ENCODE measurements at regions not wholly inside any gene's neighbourhood (a gene's known extent, or its start where the extent isn't known, plus 50 kb on each side); places are given as distances from the start of the nearest gene placed in this dataset.
"Not testable (repeated sequence)": the region's sequence is repeated elsewhere in the genome, so short reads cannot be mapped to it uniquely, and the experiment has no call there.

DNA sequence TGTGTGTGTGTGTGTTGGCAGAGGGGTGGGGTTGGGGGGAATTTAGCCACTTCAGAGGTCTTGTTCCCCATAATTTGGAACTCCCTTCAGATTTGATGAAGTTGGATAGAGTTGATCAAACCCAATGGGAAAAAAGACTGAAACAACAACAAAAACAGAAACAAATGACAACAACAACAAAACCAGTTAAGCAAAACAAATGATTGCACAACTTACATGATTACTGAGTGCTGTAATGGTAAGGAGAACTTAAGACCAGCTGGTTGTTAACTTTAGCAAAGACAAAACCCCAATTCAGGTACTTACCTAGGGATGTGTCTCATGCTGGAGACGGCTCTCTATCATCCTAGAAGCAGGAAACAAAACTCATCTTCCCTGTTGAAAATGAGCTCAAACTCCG lies 107.8 kb upstream of the DDHD1 start:
- Histone ChIP-seq H3K9me3 (no peaks in the 10 kb centered on the region), H3K27ac (no peak overlapping the region), H3K4me3 (no peak overlapping the region), H3K27me3 (replicated peaks; ENCODE audit: insufficient read depth) (no peaks in the 10 kb centered on the region), H3K4me1 (ENCODE audit: control insufficient read depth in 1 of 2, low read depth in 2 of 2) (peaks cover 0 to 9% of the 10 kb centered on the region in 2 donors), H3K36me3 (no peaks in the 10 kb centered on the region)
- DNase-seq (ENCODE audit: low spot score) (no peak), ATAC-seq (ENCODE audit: insufficient number of reproducible peaks, low FRiP score, low read depth) (no peak)
- TF ChIP-seq, protein P1, sequence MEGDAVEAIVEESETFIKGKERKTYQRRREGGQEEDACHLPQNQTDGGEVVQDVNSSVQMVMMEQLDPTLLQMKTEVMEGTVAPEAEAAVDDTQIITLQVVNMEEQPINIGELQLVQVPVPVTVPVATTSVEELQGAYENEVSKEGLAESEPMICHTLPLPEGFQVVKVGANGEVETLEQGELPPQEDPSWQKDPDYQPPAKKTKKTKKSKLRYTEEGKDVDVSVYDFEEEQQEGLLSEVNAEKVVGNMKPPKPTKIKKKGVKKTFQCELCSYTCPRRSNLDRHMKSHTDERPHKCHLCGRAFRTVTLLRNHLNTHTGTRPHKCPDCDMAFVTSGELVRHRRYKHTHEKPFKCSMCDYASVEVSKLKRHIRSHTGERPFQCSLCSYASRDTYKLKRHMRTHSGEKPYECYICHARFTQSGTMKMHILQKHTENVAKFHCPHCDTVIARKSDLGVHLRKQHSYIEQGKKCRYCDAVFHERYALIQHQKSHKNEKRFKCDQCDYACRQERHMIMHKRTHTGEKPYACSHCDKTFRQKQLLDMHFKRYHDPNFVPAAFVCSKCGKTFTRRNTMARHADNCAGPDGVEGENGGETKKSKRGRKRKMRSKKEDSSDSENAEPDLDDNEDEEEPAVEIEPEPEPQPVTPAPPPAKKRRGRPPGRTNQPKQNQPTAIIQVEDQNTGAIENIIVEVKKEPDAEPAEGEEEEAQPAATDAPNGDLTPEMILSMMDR (IDR thresholded peaks at IDR 0.05): no peak

DNA sequence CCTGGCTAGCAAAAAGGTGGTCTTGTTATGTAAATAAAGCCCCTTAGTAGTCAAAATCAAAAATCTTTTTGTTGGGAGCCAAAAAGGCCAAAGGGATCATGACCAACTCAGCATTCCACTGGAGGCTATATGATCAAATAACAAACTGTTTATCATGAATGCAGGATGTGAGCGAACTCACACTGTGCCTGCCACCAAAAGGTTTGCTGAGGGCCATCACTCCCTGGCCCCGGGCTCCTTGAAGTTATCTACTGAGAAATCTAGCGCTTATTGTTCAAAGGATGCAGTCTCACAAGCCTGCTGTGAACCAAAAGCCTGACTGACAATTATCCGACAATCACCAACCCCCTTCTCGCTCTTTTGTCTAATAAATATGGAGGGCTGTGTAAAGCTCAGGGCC lies 107.2 kb upstream of the DDHD1 start:
- DNase-seq (ENCODE audit: low spot score) (no peak), ATAC-seq (ENCODE audit: insufficient number of reproducible peaks, low FRiP score, low read depth) (no peak)
- peaks cover 0 to 9% of the 10 kb centered on the region in 2 donors for H3K4me1 ChIP-seq (ENCODE audit: control insufficient read depth in 1 of 2, low read depth in 2 of 2)
- no peak overlapping the region for H3K4me3 ChIP-seq
- no peak overlapping the region for H3K27ac ChIP-seq
- H3K36me3 ChIP-seq: no peaks in the 10 kb centered on the region
- peaks cover 5% of the 10 kb centered on the region for H3K9me3 ChIP-seq
- no peaks in the 10 kb centered on the region for H3K27me3 ChIP-seq (replicated peaks; ENCODE audit: insufficient read depth)
- TF ChIP-seq, protein P1 (IDR thresholded peaks at IDR 0.05): no peak

DNA sequence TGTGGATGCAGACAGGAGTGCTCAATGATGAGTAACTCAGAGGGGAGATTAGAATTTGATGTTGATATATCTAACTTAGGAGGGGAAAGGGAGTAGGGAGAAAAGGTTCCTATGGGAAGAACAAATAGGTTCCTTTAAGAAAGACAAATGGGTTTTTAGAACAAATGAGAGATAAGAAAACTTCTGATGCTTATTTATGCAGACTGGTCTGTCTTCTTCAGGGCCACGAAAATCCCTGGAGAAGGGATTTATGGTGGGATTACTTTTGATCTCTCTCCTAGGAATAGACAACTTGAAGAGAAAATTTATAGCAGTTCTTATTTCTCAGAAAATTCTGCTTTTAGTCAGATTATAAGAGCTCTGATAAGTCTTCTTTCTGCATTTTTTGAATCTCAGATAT lies 99.0 kb upstream of the DDHD1 start:
- Histone ChIP-seq H3K9me3 (peaks cover 5% of the 10 kb centered on the region), H3K27me3 (replicated peaks; ENCODE audit: insufficient read depth) (no peaks in the 10 kb centered on the region), H3K27ac (no peak overlapping the region), H3K36me3 (no peaks in the 10 kb centered on the region), H3K4me1 (ENCODE audit: control insufficient read depth in 1 of 2, low read depth in 2 of 2) (no peaks in the 10 kb centered on the region), H3K4me3 (no peak overlapping the region)
- ATAC-seq (ENCODE audit: insufficient number of reproducible peaks, low FRiP score, low read depth): no peak
- DNase-seq (ENCODE audit: low spot score): no peak
- TF ChIP-seq, protein P1 (IDR thresholded peaks at IDR 0.05): no peak

DNA sequence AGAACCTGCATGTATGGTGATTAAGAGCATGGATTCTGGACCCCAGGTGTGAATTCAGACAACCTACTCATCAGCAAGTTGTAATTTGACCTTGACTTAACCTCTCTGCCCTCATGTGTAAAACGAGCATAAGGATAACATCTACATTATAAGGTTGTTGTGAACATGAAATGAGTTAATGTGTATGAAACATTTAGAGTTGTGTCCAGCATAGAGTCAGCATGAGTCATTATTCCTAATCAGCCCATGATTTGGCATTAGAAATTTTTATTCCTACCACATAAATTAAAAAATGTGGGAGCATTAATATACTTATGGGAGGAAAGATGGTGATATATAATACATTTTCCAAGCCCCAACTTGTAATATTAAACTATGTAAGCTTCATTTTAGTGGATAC lies 95.9 kb upstream of the DDHD1 start:
- DNase-seq (ENCODE audit: low spot score) (no peak), ATAC-seq (ENCODE audit: insufficient number of reproducible peaks, low FRiP score, low read depth) (no peak)
- Histone ChIP-seq H3K4me3 (no peak overlapping the region), H3K27me3 (replicated peaks; ENCODE audit: insufficient read depth) (no peaks in the 10 kb centered on the region), H3K27ac (no peak overlapping the region), H3K36me3 (no peaks in the 10 kb centered on the region), H3K9me3 (no peaks in the 10 kb centered on the region), H3K4me1 (ENCODE audit: control insufficient read depth in 1 of 2, low read depth in 2 of 2) (no peaks in the 10 kb centered on the region)
- TF ChIP-seq, protein P1 (IDR thresholded peaks at IDR 0.05): no peak

DNA sequence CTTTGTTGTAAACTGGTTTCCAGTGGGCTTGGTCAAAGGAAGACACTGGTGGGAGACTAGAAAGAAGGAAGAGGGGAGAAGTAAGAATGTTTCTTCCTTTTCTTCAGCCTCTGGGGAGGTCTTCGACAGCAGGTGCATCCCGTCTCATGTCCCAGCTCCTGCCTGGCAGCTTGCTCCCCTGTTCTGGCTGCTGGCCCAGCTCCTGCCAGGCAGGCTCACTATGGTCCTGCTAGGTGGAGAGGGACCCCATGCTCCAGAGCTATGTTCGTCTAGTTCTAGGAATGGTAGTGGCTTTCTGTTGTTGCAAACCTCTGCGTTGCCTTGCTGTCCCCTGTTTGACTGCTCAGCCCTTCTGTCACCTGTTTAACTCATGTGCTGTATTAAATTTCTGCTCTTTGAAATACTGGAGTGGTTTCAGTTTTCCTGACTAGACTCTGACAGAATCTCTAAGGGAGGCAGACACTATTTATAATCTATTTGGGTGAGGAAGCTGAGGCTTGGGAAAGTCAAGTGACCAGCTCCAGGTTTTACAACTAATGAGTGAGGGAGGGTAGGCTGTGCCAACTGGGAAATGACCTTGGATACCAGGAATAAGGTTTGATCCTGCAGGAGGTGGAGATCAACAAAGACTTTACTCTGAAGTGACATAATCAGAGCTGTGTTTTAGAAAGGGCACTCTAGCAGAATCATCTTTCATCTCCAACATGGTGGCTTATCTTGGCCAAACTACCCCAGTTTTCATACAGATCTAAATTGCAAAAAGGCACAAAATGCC lies 94.7 kb upstream of the DDHD1 start:
- DNase-seq (ENCODE audit: low spot score) (no peak), ATAC-seq (ENCODE audit: insufficient number of reproducible peaks, low FRiP score, low read depth) (no peak)
- TF ChIP-seq, protein P1 (IDR thresholded peaks at IDR 0.05): no peak
- H3K4me1 ChIP-seq (ENCODE audit: control insufficient read depth in 1 of 2, low read depth in 2 of 2): no peaks in the 10 kb centered on the region
- no peak overlapping the region for H3K4me3 ChIP-seq
- H3K27ac ChIP-seq: no peak overlapping the region
- H3K27me3 ChIP-seq (replicated peaks; ENCODE audit: insufficient read depth): no peaks in the 10 kb centered on the region
- H3K9me3 ChIP-seq: no peaks in the 10 kb centered on the region
- no peaks in the 10 kb centered on the region for H3K36me3 ChIP-seq

DNA sequence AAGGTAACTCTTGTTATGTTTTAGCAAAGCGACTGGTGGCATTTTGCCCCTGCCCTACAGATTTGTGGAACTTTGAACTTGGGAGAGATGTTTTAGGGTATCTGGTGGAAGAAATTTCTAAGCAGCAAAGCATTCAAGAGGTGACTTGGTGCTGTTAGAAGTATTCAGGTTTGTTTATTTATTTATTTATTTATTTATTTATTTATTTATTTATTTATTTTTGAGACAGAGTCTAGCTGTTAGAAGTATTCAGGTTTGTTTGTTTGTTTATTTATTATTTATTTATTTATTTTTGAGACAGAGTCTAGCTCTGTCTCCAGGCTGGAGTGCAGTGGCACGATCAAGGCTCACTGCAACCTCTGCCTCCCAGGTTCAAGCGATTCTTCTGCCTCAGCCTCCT lies 89.8 kb upstream of the DDHD1 start:
- ATAC-seq (ENCODE audit: insufficient number of reproducible peaks, low FRiP score, low read depth); H3K4me1 ChIP-seq (ENCODE audit: control insufficient read depth in 1 of 2, low read depth in 2 of 2); H3K36me3 ChIP-seq; H3K27ac ChIP-seq; H3K4me3 ChIP-seq; H3K9me3 ChIP-seq; DNase-seq (ENCODE audit: low spot score); H3K27me3 ChIP-seq (replicated peaks; ENCODE audit: insufficient read depth): not testable (repeated sequence)
